ENCODE measurements at regions not wholly inside any gene's neighbourhood (a gene's known extent, or its start where the extent isn't known, plus 50 kb on each side); places are given as distances from the start of the nearest gene placed in this dataset.

DNA sequence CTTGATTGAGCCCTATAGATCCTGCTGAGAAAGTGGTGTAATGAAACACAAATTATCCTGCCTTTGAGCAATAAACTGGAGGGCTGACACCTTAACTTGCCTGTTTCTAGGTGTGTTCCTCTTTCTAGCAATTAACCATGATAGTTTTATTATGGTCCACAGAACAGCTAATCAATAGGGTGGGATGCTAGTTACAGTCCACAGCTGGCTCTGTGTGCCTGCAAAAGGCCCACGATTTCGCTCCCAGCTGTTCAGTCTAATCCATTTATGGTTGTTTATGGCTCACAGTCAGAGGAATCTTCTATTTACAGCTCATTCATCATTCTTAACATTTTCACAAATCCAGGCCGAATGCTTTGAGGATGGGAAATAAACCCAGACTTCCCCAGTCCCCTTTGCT lies 674.9 kb downstream of the SMARCA1 start:
- no peak overlapping the region for H3K4me2 ChIP-seq (replicated peaks; ENCODE audit: low read depth, low read length, poor library complexity, severe bottlenecking)
- no peaks in the 10 kb centered on the region for H3K27me3 Mint-ChIP-seq
- no peak overlapping the region for H3K27ac ChIP-seq (ENCODE audit: low read length in 2 of 2)
- TF ChIP-seq, protein P1, sequence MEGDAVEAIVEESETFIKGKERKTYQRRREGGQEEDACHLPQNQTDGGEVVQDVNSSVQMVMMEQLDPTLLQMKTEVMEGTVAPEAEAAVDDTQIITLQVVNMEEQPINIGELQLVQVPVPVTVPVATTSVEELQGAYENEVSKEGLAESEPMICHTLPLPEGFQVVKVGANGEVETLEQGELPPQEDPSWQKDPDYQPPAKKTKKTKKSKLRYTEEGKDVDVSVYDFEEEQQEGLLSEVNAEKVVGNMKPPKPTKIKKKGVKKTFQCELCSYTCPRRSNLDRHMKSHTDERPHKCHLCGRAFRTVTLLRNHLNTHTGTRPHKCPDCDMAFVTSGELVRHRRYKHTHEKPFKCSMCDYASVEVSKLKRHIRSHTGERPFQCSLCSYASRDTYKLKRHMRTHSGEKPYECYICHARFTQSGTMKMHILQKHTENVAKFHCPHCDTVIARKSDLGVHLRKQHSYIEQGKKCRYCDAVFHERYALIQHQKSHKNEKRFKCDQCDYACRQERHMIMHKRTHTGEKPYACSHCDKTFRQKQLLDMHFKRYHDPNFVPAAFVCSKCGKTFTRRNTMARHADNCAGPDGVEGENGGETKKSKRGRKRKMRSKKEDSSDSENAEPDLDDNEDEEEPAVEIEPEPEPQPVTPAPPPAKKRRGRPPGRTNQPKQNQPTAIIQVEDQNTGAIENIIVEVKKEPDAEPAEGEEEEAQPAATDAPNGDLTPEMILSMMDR (IDR thresholded peaks at IDR 0.05): no peak
- TF ChIP-seq EZH2 (IDR thresholded peaks at IDR 0.05; ENCODE audit: borderline replicate concordance, insufficient read depth, low read depth, low read length, poor library complexity, severe bottlenecking): no peak
- H3K27ac Mint-ChIP-seq: no peak overlapping the region
- H3K4me1 Mint-ChIP-seq: no peaks in the 10 kb centered on the region
- CTCF ChIA-PET: no interaction called here
- no peak overlapping the region for H3K4me3 Mint-ChIP-seq
- no peaks in the 10 kb centered on the region for H3K27me3 ChIP-seq (replicated peaks in 1 of 4; ENCODE audit: control extremely low read depth in 1 of 4, control insufficient read depth in 3 of 4, insufficient read depth in 4 of 4, low read length in 3 of 4)
- intact Hi-C loops (cut with micrococcal nuclease): no loop called here
- H3K4me1 ChIP-seq (ENCODE audit: control insufficient read depth in 2 of 2, insufficient read depth in 2 of 2, low read length in 2 of 2): no peaks in the 10 kb centered on the region
- H3K9ac ChIP-seq (ENCODE audit: low read length): no peak overlapping the region
- no CpG with 5 or more reads among the region's 3 CpGs for WGBS (ENCODE audit: insufficient coverage)
- no peaks in the 10 kb centered on the region for H4K20me1 ChIP-seq (ENCODE audit: control insufficient read depth, insufficient read depth, low read length, poor library complexity, severe bottlenecking)
- no peak overlapping the region for H3K4me3 ChIP-seq (ENCODE audit: control extremely low read depth in 1 of 5, extremely low read depth in 1 of 5, insufficient read depth in 1 of 5, low read depth in 2 of 5, low read length in 4 of 5)
- no peak overlapping the region for H2AFZ ChIP-seq (ENCODE audit: insufficient read depth, low read depth, low read length, poor library complexity, severe bottlenecking)
- H3K79me2 ChIP-seq (ENCODE audit: control insufficient read depth, insufficient read depth, low read length): no peaks in the 10 kb centered on the region
- POLR2A ChIA-PET: no interaction called here
- H3K9me3 ChIP-seq (ENCODE audit: control extremely low read depth in 1 of 3, control insufficient read depth in 2 of 3, insufficient read depth in 1 of 3, low read length in 2 of 3): peaks cover 0 to 5% (median 0%) of the 10 kb centered on the region in 3 donors
- ATAC-seq (ENCODE audit: low read depth) (no peak), DNase-seq (no peak)
- H3K36me3 ChIP-seq (replicated peaks in 1 of 2; ENCODE audit: control extremely low read depth in 1 of 2, control insufficient read depth in 1 of 2, extremely low read depth in 1 of 2, insufficient read depth in 2 of 2, low read length in 1 of 2): no peaks in the 10 kb centered on the region
- no peaks in the 10 kb centered on the region for H3K9me3 Mint-ChIP-seq (ENCODE audit: insufficient read depth)

DNA sequence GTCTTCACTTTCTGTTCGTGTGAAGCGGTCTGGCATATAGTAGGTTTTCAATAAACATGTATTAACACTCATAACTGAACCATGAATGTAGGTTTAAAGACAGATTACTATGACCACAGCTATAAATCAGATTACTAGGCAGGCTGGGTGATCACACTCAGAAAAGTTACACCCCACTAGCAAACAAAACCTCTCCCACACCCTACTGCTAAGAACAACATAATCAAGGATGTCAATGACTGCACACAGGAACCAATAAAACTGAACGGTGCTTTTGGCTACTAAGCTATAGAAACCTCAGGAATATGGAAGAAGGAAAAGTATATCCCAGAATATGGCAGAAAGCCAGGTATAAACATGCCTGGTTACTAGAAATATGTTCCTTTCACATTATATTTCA lies 676.9 kb downstream of the SMARCA1 start:
- Histone ChIP-seq H3K27me3 (replicated peaks in 1 of 4; ENCODE audit: control extremely low read depth in 1 of 4, control insufficient read depth in 3 of 4, insufficient read depth in 4 of 4, low read length in 3 of 4) (no peaks in the 10 kb centered on the region), H3K4me1 (ENCODE audit: control insufficient read depth in 2 of 2, insufficient read depth in 2 of 2, low read length in 2 of 2) (no peaks in the 10 kb centered on the region), H3K79me2 (ENCODE audit: control insufficient read depth, insufficient read depth, low read length) (no peaks in the 10 kb centered on the region), H3K36me3 (replicated peaks in 1 of 2; ENCODE audit: control extremely low read depth in 1 of 2, control insufficient read depth in 1 of 2, extremely low read depth in 1 of 2, insufficient read depth in 2 of 2, low read length in 1 of 2) (no peaks in the 10 kb centered on the region), H3K4me3 (ENCODE audit: control extremely low read depth in 1 of 5, extremely low read depth in 1 of 5, insufficient read depth in 1 of 5, low read depth in 2 of 5, low read length in 4 of 5) (no peak overlapping the region), H3K27ac (ENCODE audit: low read length in 2 of 2) (no peak overlapping the region), H4K20me1 (ENCODE audit: control insufficient read depth, insufficient read depth, low read length, poor library complexity, severe bottlenecking) (no peaks in the 10 kb centered on the region), H3K9me3 (ENCODE audit: control extremely low read depth in 1 of 3, control insufficient read depth in 2 of 3, insufficient read depth in 1 of 3, low read length in 2 of 3) (no peaks in the 10 kb centered on the region), H2AFZ (ENCODE audit: insufficient read depth, low read depth, low read length, poor library complexity, severe bottlenecking) (no peak overlapping the region), H3K4me2 (replicated peaks; ENCODE audit: low read depth, low read length, poor library complexity, severe bottlenecking) (no peak overlapping the region), H3K9ac (ENCODE audit: low read length) (no peak overlapping the region)
- no peak for ATAC-seq (ENCODE audit: low read depth)
- Mint-ChIP-seq H3K4me1 (no peaks in the 10 kb centered on the region), H3K9me3 (ENCODE audit: insufficient read depth) (no peaks in the 10 kb centered on the region), H3K27ac (no peak overlapping the region), H3K27me3 (no peaks in the 10 kb centered on the region), H3K4me3 (no peak overlapping the region)
- no CpG with 5 or more reads among the region's 3 CpGs for WGBS (ENCODE audit: insufficient coverage)
- intact Hi-C loops (cut with micrococcal nuclease): no loop called here
- TF ChIP-seq, protein P1 (IDR thresholded peaks at IDR 0.05): no peak
- no peak for TF ChIP-seq EZH2 (IDR thresholded peaks at IDR 0.05; ENCODE audit: borderline replicate concordance, insufficient read depth, low read depth, low read length, poor library complexity, severe bottlenecking)
- no peak for DNase-seq
- POLR2A ChIA-PET: no interaction called here
- CTCF ChIA-PET: no interaction called here
